Neural cell (in vitro differentiated cells): ENCODE measurements at regions not wholly inside any gene's neighbourhood (a gene's known extent, or its start where the extent isn't known, plus 50 kb on each side); places are given as distances from the start of the nearest gene placed in this dataset.

Experiments
- H2AFZ ChIP-seq: fragments of 200-600, 300-800 bp; sonication (generic), shearing (Covaris generic); 2 replicates; pipeline ENCODE4 v1.6.0; 2014; ENCODE audit warnings: low read depth, mild to moderate bottlenecking, antibody characterized with exemption, low read length, moderate library complexity
- H3F3A ChIP-seq: fragments of 200-600 bp; shearing (Covaris generic); 2 replicates; pipeline ENCODE4 v1.6.1; 2016; ENCODE audit warnings: mild to moderate bottlenecking, moderate library complexity, mixed read lengths, antibody characterized with exemption, low read length; ENCODE audit not compliant: insufficient read depth, poor library complexity, severe bottlenecking
- H3K27ac ChIP-seq: fragments of 200-600, 300-800 bp; sonication (generic), shearing (Covaris generic); 2 replicates; pipeline ENCODE4 v1.5.1; 2014; ENCODE audit warnings: mild to moderate bottlenecking, low read length, moderate library complexity
- H3K27me3 ChIP-seq: fragments of 300-800, 200-600 bp; sonication (generic), shearing (Covaris generic); 2 replicates; pipeline ENCODE4 v1.6.0; 2014; ENCODE audit warnings: mild to moderate bottlenecking, low read depth, low read length, moderate library complexity; ENCODE audit not compliant: insufficient read depth
- H3K36me3 ChIP-seq: fragments of 300-800, 200-600 bp; sonication (generic), shearing (Covaris generic); 2 replicates; pipeline ENCODE4 v1.5.1; 2014; ENCODE audit warnings: mild to moderate bottlenecking, antibody characterized with exemption, low read length, moderate library complexity; ENCODE audit not compliant: insufficient read depth
- H3K4me2 ChIP-seq: fragments of 300-800, 200-600 bp; sonication (generic), shearing (Covaris generic); 2 replicates; pipeline ENCODE4 v1.6.0; 2014; ENCODE audit warnings: mild to moderate bottlenecking, low read length
- H3K4me3 ChIP-seq: fragments of 300-800, 200-600 bp; sonication (generic), shearing (Covaris generic); 2 replicates; pipeline ENCODE4 v1.5.1; 2014; ENCODE audit warnings: mild to moderate bottlenecking, low read length, moderate library complexity
- H3K79me2 ChIP-seq: fragments of 200-600 bp; shearing (Covaris generic); replicated peaks from 2 replicates; pipeline ENCODE4 v1.6.0; 2014; ENCODE audit warnings: mild to moderate bottlenecking, low read length, moderate library complexity; ENCODE audit not compliant: insufficient read depth
- H3K9ac ChIP-seq: fragments of 300-800, 200-600 bp; sonication (generic), shearing (Covaris generic); 2 replicates; pipeline ENCODE4 v1.6.1; 2016; ENCODE audit warnings: mild to moderate bottlenecking, low read length, mixed read lengths
- H3K9me2 ChIP-seq: fragments of 200-600 bp; shearing (Covaris generic); 2 replicates; pipeline ENCODE4 v1.6.1; 2016; ENCODE audit warnings: mild to moderate bottlenecking, low read length, mixed read lengths; ENCODE audit not compliant: insufficient read depth
- H3K9me3 ChIP-seq: fragments of 200-600, 300-800 bp; sonication (generic), shearing (Covaris generic); 2 replicates; pipeline ENCODE4 v1.6.1; 2016; ENCODE audit warnings: mild to moderate bottlenecking, mixed run types, low read length, moderate library complexity, mixed read lengths
- H4K20me1 ChIP-seq: fragments of 200-600 bp; shearing (Covaris generic); 2 replicates; pipeline ENCODE4 v1.6.1; 2016; ENCODE audit warnings: mild to moderate bottlenecking, mixed run types; ENCODE audit not compliant: insufficient read depth
- EP300 ChIP-seq: fragments of 450-650 bp; conservative IDR thresholded peaks from 2 replicates; pipeline ENCODE4 v1.6.1; 2014; ENCODE audit warnings: antibody characterized with exemption, mild to moderate bottlenecking, moderate library complexity; ENCODE audit not compliant: poor library complexity, severe bottlenecking
- EZH2 ChIP-seq: fragments of 200-600, 300-800 bp; shearing (Covaris generic), sonication (generic); IDR thresholded peaks from 2 replicates; pipeline ENCODE4 v1.6.1; 2014; ENCODE audit warnings: antibody characterized with exemption, low read length, borderline replicate concordance, mild to moderate bottlenecking; ENCODE audit not compliant: insufficient read depth, poor library complexity, severe bottlenecking
- MXI1 ChIP-seq: fragments of 450-650 bp; conservative IDR thresholded peaks from 2 replicates; pipeline ENCODE4 v1.6.1; 2014; ENCODE audit warnings: antibody characterized with exemption, mild to moderate bottlenecking; ENCODE audit not compliant: poor library complexity, severe bottlenecking
- POLR2AphosphoS5 ChIP-seq: IDR thresholded peaks from 2 replicates; pipeline ENCODE4 v1.6.1; 2012
- RAD21 ChIP-seq: fragments of 450-650 bp; conservative IDR thresholded peaks from 2 replicates; pipeline ENCODE4 v1.6.1; 2014; ENCODE audit warnings: antibody characterized with exemption, mild to moderate bottlenecking, moderate library complexity
- SMC3 ChIP-seq: fragments of 450-650 bp; conservative IDR thresholded peaks from 2 replicates; pipeline ENCODE4 v1.6.1; 2014; ENCODE audit warnings: antibody characterized with exemption, mild to moderate bottlenecking, moderate library complexity; ENCODE audit not compliant: poor library complexity
- TAF1 ChIP-seq: IDR thresholded peaks from 2 replicates; pipeline ENCODE4 v1.6.1; 2012; ENCODE audit warnings: low read depth
- TF ChIP-seq, protein P1 (sequence below): fragments of 450-650 bp; IDR thresholded peaks from 2 replicates; pipeline ENCODE4 v1.5.1; 2014; ENCODE audit warnings: antibody characterized with exemption, mild to moderate bottlenecking, moderate library complexity; ENCODE audit not compliant: poor library complexity, severe bottlenecking
- TF ChIP-seq, protein P2 (sequence below): IDR thresholded peaks from 2 replicates; pipeline ENCODE4 v1.6.1; 2012; ENCODE audit warnings: borderline replicate concordance

DNA sequence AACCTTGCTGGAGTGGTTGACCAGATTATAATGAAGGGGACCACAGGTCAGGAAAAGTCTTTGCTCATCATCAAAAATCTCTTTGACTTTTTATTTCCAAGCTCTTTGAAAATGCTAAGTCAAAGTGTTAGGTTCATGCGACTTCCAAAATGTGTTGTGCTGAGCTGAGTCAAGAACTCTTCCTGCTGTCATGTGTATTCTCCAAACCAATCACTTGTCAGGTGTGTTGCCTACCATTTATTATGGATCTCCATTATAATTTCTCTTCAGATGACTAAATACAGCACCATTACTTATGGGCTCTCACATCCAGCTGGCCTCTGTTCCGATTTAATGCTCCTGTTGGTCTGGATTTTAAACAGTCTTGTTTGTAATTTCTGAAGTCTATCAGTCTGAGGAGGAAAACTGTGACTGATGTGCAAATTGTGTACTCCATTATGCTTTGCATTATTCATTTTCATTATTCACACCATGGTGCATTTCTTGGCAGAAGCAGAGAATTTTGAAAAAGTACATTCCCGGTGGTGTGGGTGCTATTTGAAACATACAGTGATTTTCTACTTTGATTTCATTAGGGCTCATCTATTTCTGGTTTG is 562.5 kb downstream of the LMO7 start:
- no peak overlapping the region for H3K9ac ChIP-seq
- no peaks in the 10 kb centered on the region for H3K36me3 ChIP-seq
- H3K27me3 ChIP-seq, result no peaks in the 10 kb centered on the region
- no peak overlapping the region for H3K4me2 ChIP-seq
- H3K4me3 ChIP-seq, result peak overlapping the region; percentile 1
- no peaks in the 10 kb centered on the region for H4K20me1 ChIP-seq
- no peaks in the 10 kb centered on the region for H3F3A ChIP-seq
- TF ChIP-seq EP300, result peak; percentile 59
- TF ChIP-seq, protein P1, sequence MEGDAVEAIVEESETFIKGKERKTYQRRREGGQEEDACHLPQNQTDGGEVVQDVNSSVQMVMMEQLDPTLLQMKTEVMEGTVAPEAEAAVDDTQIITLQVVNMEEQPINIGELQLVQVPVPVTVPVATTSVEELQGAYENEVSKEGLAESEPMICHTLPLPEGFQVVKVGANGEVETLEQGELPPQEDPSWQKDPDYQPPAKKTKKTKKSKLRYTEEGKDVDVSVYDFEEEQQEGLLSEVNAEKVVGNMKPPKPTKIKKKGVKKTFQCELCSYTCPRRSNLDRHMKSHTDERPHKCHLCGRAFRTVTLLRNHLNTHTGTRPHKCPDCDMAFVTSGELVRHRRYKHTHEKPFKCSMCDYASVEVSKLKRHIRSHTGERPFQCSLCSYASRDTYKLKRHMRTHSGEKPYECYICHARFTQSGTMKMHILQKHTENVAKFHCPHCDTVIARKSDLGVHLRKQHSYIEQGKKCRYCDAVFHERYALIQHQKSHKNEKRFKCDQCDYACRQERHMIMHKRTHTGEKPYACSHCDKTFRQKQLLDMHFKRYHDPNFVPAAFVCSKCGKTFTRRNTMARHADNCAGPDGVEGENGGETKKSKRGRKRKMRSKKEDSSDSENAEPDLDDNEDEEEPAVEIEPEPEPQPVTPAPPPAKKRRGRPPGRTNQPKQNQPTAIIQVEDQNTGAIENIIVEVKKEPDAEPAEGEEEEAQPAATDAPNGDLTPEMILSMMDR, result no peak
- no peaks in the 10 kb centered on the region for H3K79me2 ChIP-seq
- no peaks in the 10 kb centered on the region for H3K9me3 ChIP-seq
- peak overlapping the region; percentile 22 for H3K27ac ChIP-seq
- H2AFZ ChIP-seq, result no peak overlapping the region
- H3K9me2 ChIP-seq, result no peaks in the 10 kb centered on the region

DNA sequence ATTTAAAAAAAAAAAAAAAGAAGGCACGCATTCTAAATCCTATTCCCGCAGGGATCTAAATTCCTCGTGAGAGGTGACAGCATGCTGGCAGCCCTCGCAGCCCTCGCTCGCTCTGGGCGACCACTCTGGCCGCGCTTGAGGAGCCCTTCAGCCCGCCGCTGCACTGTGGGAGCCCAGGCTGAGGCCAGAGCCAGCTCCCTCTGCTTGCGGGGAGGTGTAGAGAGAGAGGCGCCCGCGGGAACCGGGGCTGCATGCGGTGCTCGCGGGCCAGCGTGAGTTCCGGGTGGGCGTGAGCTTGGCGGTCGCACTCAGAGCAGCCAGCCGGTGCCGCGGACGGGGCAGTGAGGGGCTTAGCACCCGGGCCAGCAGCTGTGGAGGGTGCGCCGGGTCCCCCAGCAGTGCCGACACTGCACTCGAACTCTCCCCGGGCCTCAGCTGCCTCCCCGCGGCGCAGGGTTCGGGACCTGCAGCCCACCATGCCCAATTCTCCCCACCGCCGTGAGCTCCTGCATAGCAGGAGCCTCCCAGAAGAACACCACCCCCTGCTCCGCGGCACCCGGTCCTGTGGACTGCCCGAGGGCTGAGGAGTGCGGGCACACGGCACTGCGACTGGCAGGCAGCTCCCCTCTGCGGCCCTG is 553.9 kb downstream of the LMO7 start:
- no peak overlapping the region for H3K27ac ChIP-seq
- H2AFZ ChIP-seq, result no peak overlapping the region
- TF ChIP-seq POLR2AphosphoS5 (no peak), EZH2 (no peak), RAD21 (no peak), TAF1 (no peak), EP300 (no peak), MXI1 (no peak), SMC3 (no peak)
- TF ChIP-seq, protein P1, result no peak
- TF ChIP-seq, protein P2, sequence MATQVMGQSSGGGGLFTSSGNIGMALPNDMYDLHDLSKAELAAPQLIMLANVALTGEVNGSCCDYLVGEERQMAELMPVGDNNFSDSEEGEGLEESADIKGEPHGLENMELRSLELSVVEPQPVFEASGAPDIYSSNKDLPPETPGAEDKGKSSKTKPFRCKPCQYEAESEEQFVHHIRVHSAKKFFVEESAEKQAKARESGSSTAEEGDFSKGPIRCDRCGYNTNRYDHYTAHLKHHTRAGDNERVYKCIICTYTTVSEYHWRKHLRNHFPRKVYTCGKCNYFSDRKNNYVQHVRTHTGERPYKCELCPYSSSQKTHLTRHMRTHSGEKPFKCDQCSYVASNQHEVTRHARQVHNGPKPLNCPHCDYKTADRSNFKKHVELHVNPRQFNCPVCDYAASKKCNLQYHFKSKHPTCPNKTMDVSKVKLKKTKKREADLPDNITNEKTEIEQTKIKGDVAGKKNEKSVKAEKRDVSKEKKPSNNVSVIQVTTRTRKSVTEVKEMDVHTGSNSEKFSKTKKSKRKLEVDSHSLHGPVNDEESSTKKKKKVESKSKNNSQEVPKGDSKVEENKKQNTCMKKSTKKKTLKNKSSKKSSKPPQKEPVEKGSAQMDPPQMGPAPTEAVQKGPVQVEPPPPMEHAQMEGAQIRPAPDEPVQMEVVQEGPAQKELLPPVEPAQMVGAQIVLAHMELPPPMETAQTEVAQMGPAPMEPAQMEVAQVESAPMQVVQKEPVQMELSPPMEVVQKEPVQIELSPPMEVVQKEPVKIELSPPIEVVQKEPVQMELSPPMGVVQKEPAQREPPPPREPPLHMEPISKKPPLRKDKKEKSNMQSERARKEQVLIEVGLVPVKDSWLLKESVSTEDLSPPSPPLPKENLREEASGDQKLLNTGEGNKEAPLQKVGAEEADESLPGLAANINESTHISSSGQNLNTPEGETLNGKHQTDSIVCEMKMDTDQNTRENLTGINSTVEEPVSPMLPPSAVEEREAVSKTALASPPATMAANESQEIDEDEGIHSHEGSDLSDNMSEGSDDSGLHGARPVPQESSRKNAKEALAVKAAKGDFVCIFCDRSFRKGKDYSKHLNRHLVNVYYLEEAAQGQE, result no peak
- no peak overlapping the region for H3K4me3 ChIP-seq
- no peak overlapping the region for H3K9ac ChIP-seq
- H4K20me1 ChIP-seq, result no peaks in the 10 kb centered on the region
- no peaks in the 10 kb centered on the region for H3K79me2 ChIP-seq
- H3F3A ChIP-seq, result no peaks in the 10 kb centered on the region
- no peaks in the 10 kb centered on the region for H3K9me2 ChIP-seq
- no peaks in the 10 kb centered on the region for H3K9me3 ChIP-seq
- H3K36me3 ChIP-seq, result no peaks in the 10 kb centered on the region
- H3K27me3 ChIP-seq, result no peaks in the 10 kb centered on the region
- H3K4me2 ChIP-seq, result no peak overlapping the region
